ENCODE measurements at regions not wholly inside any gene's neighbourhood (a gene's known extent, or its start where the extent isn't known, plus 50 kb on each side); places are given as distances from the start of the nearest gene placed in this dataset.

DNA sequence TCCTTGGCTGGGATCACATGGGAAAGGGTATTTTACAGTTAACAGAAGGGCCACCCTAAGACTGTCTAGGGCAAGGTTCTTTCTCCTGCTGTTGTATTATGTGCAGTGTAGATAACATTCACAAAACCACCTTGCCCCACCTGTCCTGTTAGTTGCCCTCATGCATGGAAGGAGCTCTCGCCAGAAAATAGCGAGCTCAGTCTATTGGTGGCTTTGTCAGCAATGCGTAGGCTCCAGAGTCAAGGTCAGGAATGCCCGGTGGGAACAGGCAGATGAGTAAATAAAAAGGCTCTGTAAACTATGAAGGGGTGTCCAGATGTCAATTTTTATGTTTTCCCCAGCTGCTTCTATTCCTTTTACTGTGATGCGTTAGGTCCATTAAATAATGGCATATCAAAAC lies 107.1 kb upstream of the WDR11 start:
- Histone ChIP-seq H3F3A (ENCODE audit: control insufficient read depth, insufficient read depth) (no peaks in the 10 kb centered on the region), H3K27me3 (ENCODE audit: control insufficient read depth, low read length) (peaks cover 3% of the 10 kb centered on the region), H3K27ac (ENCODE audit: low read depth, low read length) (no peak overlapping the region), H3K36me3 (ENCODE audit: control insufficient read depth, low read length) (no peaks in the 10 kb centered on the region), H3K9me3 (ENCODE audit: control insufficient read depth, insufficient read depth, low read length) (no peaks in the 10 kb centered on the region), H3K9me2 (replicated peaks; ENCODE audit: control insufficient read depth, low read length) (no peaks in the 10 kb centered on the region), H3K4me2 (ENCODE audit: low read length) (no peak overlapping the region), H3K79me2 (ENCODE audit: control insufficient read depth, low read length) (no peaks in the 10 kb centered on the region), H3K4me1 (ENCODE audit: control insufficient read depth, low read length) (no peaks in the 10 kb centered on the region), H4K20me1 (ENCODE audit: control insufficient read depth, insufficient read depth, low read depth, low read length) (no peaks in the 10 kb centered on the region), H3K4me3 (ENCODE audit: low read length) (no peak overlapping the region)
- TF ChIP-seq CTCF (IDR thresholded peaks at IDR 0.05; ENCODE audit: low read depth, low read length, poor library complexity, severe bottlenecking) (no peak), EZH2phosphoT487 (IDR thresholded peaks at IDR 0.05; ENCODE audit: borderline replicate concordance, low read length) (no peak)

DNA sequence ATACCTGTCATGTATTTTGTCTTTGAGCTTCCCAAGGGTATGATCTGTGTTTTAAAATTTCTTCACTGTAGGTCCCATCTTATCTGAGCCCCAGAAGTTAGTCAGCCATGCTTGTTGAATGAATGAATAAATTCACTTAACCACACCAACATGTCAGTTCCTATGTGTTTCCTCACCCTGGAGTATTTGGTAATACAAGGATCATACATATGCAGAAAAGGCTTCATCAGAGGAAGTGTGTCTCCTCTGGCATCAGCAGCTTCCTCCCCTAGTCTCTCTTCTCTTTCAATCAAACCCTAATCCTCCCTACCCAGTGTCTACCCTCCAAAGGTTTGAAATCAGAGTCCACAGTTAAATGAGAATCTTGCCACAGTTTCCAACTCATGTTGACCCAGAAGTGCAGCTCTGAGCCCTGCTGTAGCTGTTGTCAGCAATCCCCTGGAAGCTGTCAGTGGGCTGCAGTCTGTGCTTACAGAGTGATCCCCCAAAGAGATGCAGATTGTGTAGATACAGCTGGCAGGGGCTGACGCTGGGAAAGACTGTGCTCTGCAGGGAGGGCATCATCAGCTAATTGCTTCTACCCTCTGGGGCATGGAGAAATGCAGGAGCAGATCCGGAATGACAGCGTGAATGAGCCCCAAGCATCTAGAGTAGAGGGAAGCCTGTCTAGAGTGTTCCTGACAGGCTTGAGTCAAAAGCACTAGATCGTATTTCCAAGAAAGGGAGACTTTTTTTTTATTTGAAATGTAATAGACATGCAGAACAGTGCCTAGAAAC lies 105.0 kb upstream of the WDR11 start:
- H3K79me2 ChIP-seq (ENCODE audit: control insufficient read depth, low read length) = no peaks in the 10 kb centered on the region
- H3K9me3 ChIP-seq (ENCODE audit: control insufficient read depth, insufficient read depth, low read length) = no peaks in the 10 kb centered on the region
- no peaks in the 10 kb centered on the region for H4K20me1 ChIP-seq (ENCODE audit: control insufficient read depth, insufficient read depth, low read depth, low read length)
- no peaks in the 10 kb centered on the region for H3F3A ChIP-seq (ENCODE audit: control insufficient read depth, insufficient read depth)
- peaks cover 7% of the 10 kb centered on the region for H3K27me3 ChIP-seq (ENCODE audit: control insufficient read depth, low read length)
- no peaks in the 10 kb centered on the region for H3K36me3 ChIP-seq (ENCODE audit: control insufficient read depth, low read length)
- H3K27ac ChIP-seq (ENCODE audit: low read depth, low read length) = no peak overlapping the region
- no peak overlapping the region for H3K4me2 ChIP-seq (ENCODE audit: low read length)
- TF ChIP-seq CTCF (IDR thresholded peaks at IDR 0.05; ENCODE audit: low read depth, low read length, poor library complexity, severe bottlenecking) = no peak
- no peaks in the 10 kb centered on the region for H3K9me2 ChIP-seq (replicated peaks; ENCODE audit: control insufficient read depth, low read length)
- no peak overlapping the region for H3K4me3 ChIP-seq (ENCODE audit: low read length)
- H3K4me1 ChIP-seq (ENCODE audit: control insufficient read depth, low read length) = no peaks in the 10 kb centered on the region

DNA sequence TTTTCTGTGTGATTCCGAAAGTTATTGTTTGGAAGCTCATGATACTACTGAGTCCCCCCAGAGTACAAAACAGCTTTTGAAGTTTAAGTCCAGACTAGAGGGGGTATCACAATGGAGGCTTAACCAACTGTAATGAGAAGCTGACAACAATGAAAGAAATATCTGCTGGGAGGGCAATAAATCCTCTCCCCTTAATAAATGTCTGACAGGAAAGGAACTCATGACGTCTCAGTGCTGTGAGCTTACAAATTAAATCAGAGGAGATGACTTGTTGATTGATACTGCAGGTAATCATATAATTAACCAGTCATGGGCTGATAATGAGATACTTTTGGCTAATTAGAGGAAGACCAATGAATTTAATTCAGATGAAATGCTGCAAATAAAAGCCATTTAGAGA lies 102.6 kb upstream of the WDR11 start:
- no peak overlapping the region for H3K4me3 ChIP-seq (ENCODE audit: low read length)
- no peaks in the 10 kb centered on the region for H3K4me1 ChIP-seq (ENCODE audit: control insufficient read depth, low read length)
- TF ChIP-seq EZH2phosphoT487 (IDR thresholded peaks at IDR 0.05; ENCODE audit: borderline replicate concordance, low read length) = no peak
- no peak for TF ChIP-seq CTCF (IDR thresholded peaks at IDR 0.05; ENCODE audit: low read depth, low read length, poor library complexity, severe bottlenecking)
- no peaks in the 10 kb centered on the region for H3K36me3 ChIP-seq (ENCODE audit: control insufficient read depth, low read length)
- no peaks in the 10 kb centered on the region for H3K79me2 ChIP-seq (ENCODE audit: control insufficient read depth, low read length)
- H3K9me3 ChIP-seq (ENCODE audit: control insufficient read depth, insufficient read depth, low read length) = no peaks in the 10 kb centered on the region
- H3K4me2 ChIP-seq (ENCODE audit: low read length) = no peak overlapping the region
- no peaks in the 10 kb centered on the region for H3F3A ChIP-seq (ENCODE audit: control insufficient read depth, insufficient read depth)
- peaks cover 7% of the 10 kb centered on the region for H3K27me3 ChIP-seq (ENCODE audit: control insufficient read depth, low read length)
- H4K20me1 ChIP-seq (ENCODE audit: control insufficient read depth, insufficient read depth, low read depth, low read length) = no peaks in the 10 kb centered on the region
- H3K9me2 ChIP-seq (replicated peaks; ENCODE audit: control insufficient read depth, low read length) = no peaks in the 10 kb centered on the region
- H3K27ac ChIP-seq (ENCODE audit: low read depth, low read length) = no peak overlapping the region

All from DOHH2 (cell line).